IPS-18a (cell line): ENCODE measurements at regions not wholly inside any gene's neighbourhood (a gene's known extent, or its start where the extent isn't known, plus 50 kb on each side); places are given as distances from the start of the nearest gene placed in this dataset.

Experiments
- H3K27ac ChIP-seq: one replicate; pipeline ENCODE4 v1.5.1; 2013; ENCODE audit warnings: low read length
- H3K27me3 ChIP-seq: one replicate; pipeline ENCODE4 v1.6.1; 2013; ENCODE audit warnings: mild to moderate bottlenecking, low read length; ENCODE audit not compliant: control insufficient read depth, insufficient read depth
- H3K36me3 ChIP-seq: one replicate; pipeline ENCODE4 v1.6.1; 2013; ENCODE audit warnings: low read depth, low read length; ENCODE audit not compliant: control insufficient read depth
- H3K4me1 ChIP-seq: one replicate; pipeline ENCODE4 v1.6.1; 2013; ENCODE audit warnings: low read depth, low read length; ENCODE audit not compliant: control insufficient read depth
- H3K4me3 ChIP-seq: one replicate; pipeline ENCODE4 v1.5.1; 2013; ENCODE audit warnings: low read length
- H3K9ac ChIP-seq: one replicate; pipeline ENCODE4 v1.6.1; 2013; ENCODE audit warnings: mild to moderate bottlenecking, low read length, moderate library complexity
- H3K9me3 ChIP-seq: one replicate; pipeline ENCODE4 v1.6.1; 2013; ENCODE audit warnings: low read depth, low read length; ENCODE audit not compliant: control insufficient read depth

DNA sequence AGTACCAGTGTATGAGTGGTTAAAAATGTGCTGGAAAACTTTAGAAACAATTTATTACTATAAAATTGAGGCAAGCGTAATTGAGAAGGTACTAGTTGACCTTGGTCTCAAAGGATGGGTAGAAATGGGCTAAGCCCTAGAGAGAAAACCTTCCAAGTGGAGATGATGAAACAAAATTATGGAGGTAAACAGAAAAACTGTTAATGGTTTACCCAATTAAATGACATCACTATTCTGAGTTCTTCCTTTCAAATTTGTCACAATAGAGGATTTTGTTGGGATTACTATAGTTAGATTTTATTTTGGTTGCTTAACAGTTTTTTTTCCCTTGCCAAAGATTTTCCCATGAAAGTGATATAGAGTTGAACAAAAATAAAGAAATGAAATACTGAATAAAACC is 1302.5 kb upstream of the TENM3 start:
- Histone ChIP-seq H3K27me3 (no peaks in the 10 kb centered on the region), H3K36me3 (no peaks in the 10 kb centered on the region), H3K4me1 (no peaks in the 10 kb centered on the region)

DNA sequence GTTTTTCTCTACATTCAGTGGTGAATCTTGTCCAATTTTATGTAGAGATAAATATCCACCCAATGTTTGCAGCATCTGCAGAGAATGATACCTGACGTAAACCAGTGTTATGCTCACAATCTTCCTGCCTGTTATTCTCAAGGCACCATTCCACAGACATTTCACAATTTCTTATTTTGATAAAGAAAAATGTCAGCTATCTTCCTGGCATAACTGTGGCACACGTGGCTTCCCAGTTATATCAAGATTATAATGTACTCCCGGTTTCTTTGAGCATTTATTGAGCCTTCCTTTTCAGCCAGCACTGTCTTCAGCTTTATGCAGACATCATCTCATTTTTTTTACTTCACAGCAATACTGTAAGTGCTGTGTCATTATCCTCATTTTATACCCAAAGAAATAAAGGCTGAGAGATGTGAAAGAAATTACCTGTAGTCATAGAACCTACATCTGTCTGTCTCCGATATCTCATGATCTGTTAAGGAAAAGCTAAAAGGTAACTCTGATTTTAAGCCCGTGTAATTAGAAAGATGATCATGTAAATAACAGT is 1300.8 kb upstream of the TENM3 start:
- H3K4me3 ChIP-seq, result no peak overlapping the region
- no peaks in the 10 kb centered on the region for H3K27me3 ChIP-seq
- H3K27ac ChIP-seq, result no peak overlapping the region
- H3K4me1 ChIP-seq, result no peaks in the 10 kb centered on the region
- H3K36me3 ChIP-seq, result no peaks in the 10 kb centered on the region
- no peaks in the 10 kb centered on the region for H3K9me3 ChIP-seq
- no peak overlapping the region for H3K9ac ChIP-seq

More for the DNA sequence above, 1302.5 kb upstream of the TENM3 start:
- H3K9me3 ChIP-seq, result no peaks in the 10 kb centered on the region
- H3K4me3 ChIP-seq, result no peak overlapping the region
- no peak overlapping the region for H3K9ac ChIP-seq
- no peak overlapping the region for H3K27ac ChIP-seq

GRCh38 chr4:180946188-180946587 is 1297.0 kb upstream of the TENM3 start:
- Histone ChIP-seq H3K9me3 (no peaks in the 10 kb centered on the region), H3K36me3 (no peaks in the 10 kb centered on the region)

DNA sequence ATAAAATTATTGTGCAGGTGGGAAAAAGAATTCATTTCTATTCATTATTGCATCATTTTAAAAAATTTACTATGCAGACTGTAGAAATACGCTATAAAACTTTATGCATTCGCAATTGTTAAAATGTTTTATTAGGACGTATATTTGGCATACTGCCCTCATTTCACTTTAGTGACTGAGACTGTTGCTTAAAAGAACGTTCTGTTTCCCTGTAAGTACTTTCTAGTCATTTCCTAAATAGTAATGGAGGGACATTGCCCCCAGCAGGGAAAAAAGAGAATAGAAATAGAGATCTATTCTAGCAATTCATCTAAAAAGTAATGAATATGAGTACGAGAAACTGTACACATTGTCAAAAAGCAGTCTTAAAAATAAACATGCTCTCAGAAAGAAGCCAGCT is 1295.8 kb upstream of the TENM3 start:
- Histone ChIP-seq H3K9me3 (no peaks in the 10 kb centered on the region), H3K27ac (no peak overlapping the region), H3K27me3 (no peaks in the 10 kb centered on the region), H3K4me1 (no peaks in the 10 kb centered on the region), H3K9ac (no peak overlapping the region), H3K4me3 (no peak overlapping the region), H3K36me3 (no peaks in the 10 kb centered on the region)

More at GRCh38 chr4:180946188-180946587, 1297.0 kb upstream of the TENM3 start:
- Histone ChIP-seq H3K4me1 (no peaks in the 10 kb centered on the region), H3K27me3 (no peaks in the 10 kb centered on the region), H3K4me3 (no peak overlapping the region), H3K27ac (no peak overlapping the region), H3K9ac (no peak overlapping the region)

DNA sequence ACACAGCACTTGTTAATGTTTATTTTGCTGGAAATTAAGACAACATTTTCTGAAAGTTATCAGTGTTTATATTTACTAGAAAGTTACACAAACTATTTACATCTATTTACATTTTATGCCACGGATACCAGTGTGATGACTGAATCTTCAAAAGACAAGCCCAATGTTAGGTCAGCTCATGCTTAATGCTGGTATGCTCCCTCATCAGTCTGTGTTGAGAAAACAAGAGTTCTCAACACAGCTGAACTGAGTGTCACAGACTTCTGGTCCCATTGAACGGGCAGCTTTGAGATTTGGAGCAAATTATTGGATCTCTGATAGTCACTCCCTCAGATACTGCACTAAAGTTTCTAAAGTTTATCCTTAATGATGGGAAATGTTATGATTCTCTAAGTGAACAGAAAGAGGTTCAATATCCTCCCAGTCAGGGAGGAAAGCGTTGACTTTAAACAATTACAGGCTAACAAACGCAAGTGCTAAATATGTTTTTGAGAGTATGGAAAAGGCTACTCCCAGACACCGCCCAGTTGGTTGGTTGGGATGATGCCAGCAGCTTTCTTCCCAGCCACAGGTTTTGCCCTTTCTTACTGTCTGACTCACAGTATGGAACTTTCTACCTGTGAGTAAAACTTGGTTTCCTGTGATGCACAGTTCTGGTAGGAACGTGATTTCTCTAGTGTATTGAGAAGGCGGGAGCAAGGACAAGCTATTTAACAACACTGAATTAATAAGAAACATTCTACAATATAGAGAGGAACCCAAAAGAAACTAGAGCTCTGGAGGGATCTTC is 1293.6 kb upstream of the TENM3 start:
- Histone ChIP-seq H3K4me1 (no peaks in the 10 kb centered on the region), H3K4me3 (no peak overlapping the region), H3K9ac (no peak overlapping the region), H3K27ac (no peak overlapping the region), H3K9me3 (no peaks in the 10 kb centered on the region), H3K36me3 (no peaks in the 10 kb centered on the region), H3K27me3 (no peaks in the 10 kb centered on the region)

- H3K4me1 ChIP-seq, result no peaks in the 10 kb centered on the region
- no peak overlapping the region for H3K9ac ChIP-seq
- no peaks in the 10 kb centered on the region for H3K36me3 ChIP-seq
- no peaks in the 10 kb centered on the region for H3K9me3 ChIP-seq
- no peak overlapping the region for H3K27ac ChIP-seq
- H3K4me3 ChIP-seq, result no peak overlapping the region
- H3K27me3 ChIP-seq, result no peaks in the 10 kb centered on the region
These were observed 1292.8 kb upstream of the TENM3 start for GRCh38 chr4:180950377-180950776.

- Histone ChIP-seq H3K9ac (no peak overlapping the region), H3K4me3 (no peak overlapping the region), H3K27ac (no peak overlapping the region), H3K9me3 (no peaks in the 10 kb centered on the region), H3K36me3 (no peaks in the 10 kb centered on the region), H3K4me1 (no peaks in the 10 kb centered on the region), H3K27me3 (no peaks in the 10 kb centered on the region)
These were observed 1291.9 kb upstream of the TENM3 start for GRCh38 chr4:180951312-180951711.

GRCh38 chr4:180953572-180953971 is 1289.6 kb upstream of the TENM3 start:
- Histone ChIP-seq H3K4me1 (no peaks in the 10 kb centered on the region), H3K36me3 (no peaks in the 10 kb centered on the region), H3K4me3 (no peak overlapping the region), H3K27me3 (no peaks in the 10 kb centered on the region), H3K9me3 (no peaks in the 10 kb centered on the region), H3K27ac (no peak overlapping the region), H3K9ac (no peak overlapping the region)

DNA sequence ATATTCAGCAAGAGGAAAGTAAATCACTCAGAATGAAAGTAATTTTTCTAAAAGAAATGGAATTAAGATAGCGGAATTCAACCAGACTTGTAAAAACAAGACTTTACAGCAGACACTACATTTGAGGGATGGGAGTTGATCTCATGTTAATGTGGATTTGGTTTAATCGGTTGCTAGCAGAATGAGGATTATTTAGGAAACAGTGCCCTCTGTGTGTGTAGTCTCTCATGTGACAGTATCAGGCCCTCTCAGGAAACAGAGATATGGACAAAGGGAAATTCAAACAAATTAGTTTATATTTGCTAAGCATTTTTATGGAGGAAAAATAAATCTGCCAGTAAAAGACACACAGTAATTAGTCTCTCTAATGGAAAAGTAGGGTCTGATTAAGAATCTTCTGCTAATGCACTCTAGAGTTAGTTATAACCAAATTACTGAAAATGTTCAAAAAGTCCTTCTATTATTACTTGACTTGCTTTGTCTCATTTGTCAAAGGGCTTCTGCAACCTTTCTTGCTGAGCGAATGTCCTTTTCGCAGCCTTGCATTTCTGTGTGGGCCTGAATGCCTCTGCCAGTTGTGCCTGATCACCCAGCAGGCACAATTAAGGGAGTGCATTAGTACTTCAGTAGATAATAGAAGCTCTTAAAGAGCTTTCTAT is 1282.3 kb upstream of the TENM3 start:
- Histone ChIP-seq H3K4me1 (peaks cover 6% of the 10 kb centered on the region), H3K36me3 (no peaks in the 10 kb centered on the region), H3K4me3 (no peak overlapping the region), H3K27ac (no peak overlapping the region), H3K9me3 (no peaks in the 10 kb centered on the region), H3K9ac (no peak overlapping the region), H3K27me3 (no peaks in the 10 kb centered on the region)

GRCh38 chr4:180962268-180962667 is 1280.9 kb upstream of the TENM3 start:
- Histone ChIP-seq H3K36me3 (no peaks in the 10 kb centered on the region), H3K9me3 (no peaks in the 10 kb centered on the region), H3K27me3 (no peaks in the 10 kb centered on the region), H3K27ac (no peak overlapping the region), H3K4me3 (no peak overlapping the region), H3K4me1 (peaks cover 6% of the 10 kb centered on the region), H3K9ac (no peak overlapping the region)

- Histone ChIP-seq H3K9me3 (no peaks in the 10 kb centered on the region), H3K27ac (no peak overlapping the region), H3K36me3 (no peaks in the 10 kb centered on the region), H3K4me3 (no peak overlapping the region), H3K4me1 (peaks cover 5% of the 10 kb centered on the region), H3K27me3 (no peaks in the 10 kb centered on the region), H3K9ac (no peak overlapping the region)
These were observed 1276.9 kb upstream of the TENM3 start for GRCh38 chr4:180966312-180966711.
